ENCODE measurements at regions not wholly inside any gene's neighbourhood (a gene's known extent, or its start where the extent isn't known, plus 50 kb on each side); places are given as distances from the start of the nearest gene placed in this dataset.

DNA sequence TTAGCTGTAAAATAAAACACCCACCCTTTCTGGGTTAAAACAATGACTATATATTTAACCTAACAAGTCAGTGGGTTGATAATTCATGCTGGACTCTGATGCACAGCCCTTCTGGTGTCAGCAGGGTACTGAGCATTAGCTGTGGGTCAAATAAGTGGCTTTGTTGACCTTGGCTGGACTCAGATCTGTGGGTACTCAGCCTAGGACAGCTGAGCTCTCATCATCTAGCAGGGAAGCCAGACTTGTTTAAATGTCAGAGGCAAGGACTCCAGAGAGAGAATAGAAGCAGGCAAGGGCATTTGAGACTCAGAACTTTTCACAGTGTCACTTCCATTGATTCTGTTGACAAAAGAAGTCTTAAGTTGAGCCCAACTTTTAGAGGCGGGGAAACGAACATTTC, 1063.8 kb upstream of the CDH8 start:
- H3K4me1 ChIP-seq (ENCODE audit: control insufficient read depth, low read length): no peaks in the 10 kb centered on the region
- no peaks in the 10 kb centered on the region for H4K20me1 ChIP-seq (ENCODE audit: control insufficient read depth, insufficient read depth, low read depth, low read length)
- no peak overlapping the region for H3K4me3 ChIP-seq (ENCODE audit: low read length)
- H3K27me3 ChIP-seq (ENCODE audit: control insufficient read depth, low read length): no peaks in the 10 kb centered on the region
- no peak for TF ChIP-seq EZH2phosphoT487 (IDR thresholded peaks at IDR 0.05; ENCODE audit: borderline replicate concordance, low read length)
- TF ChIP-seq, protein P1, sequence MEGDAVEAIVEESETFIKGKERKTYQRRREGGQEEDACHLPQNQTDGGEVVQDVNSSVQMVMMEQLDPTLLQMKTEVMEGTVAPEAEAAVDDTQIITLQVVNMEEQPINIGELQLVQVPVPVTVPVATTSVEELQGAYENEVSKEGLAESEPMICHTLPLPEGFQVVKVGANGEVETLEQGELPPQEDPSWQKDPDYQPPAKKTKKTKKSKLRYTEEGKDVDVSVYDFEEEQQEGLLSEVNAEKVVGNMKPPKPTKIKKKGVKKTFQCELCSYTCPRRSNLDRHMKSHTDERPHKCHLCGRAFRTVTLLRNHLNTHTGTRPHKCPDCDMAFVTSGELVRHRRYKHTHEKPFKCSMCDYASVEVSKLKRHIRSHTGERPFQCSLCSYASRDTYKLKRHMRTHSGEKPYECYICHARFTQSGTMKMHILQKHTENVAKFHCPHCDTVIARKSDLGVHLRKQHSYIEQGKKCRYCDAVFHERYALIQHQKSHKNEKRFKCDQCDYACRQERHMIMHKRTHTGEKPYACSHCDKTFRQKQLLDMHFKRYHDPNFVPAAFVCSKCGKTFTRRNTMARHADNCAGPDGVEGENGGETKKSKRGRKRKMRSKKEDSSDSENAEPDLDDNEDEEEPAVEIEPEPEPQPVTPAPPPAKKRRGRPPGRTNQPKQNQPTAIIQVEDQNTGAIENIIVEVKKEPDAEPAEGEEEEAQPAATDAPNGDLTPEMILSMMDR (IDR thresholded peaks at IDR 0.05; ENCODE audit: low read depth, low read length, poor library complexity, severe bottlenecking): no peak
- H3K9me3 ChIP-seq (ENCODE audit: control insufficient read depth, insufficient read depth, low read length): no peaks in the 10 kb centered on the region
- no peaks in the 10 kb centered on the region for H3K36me3 ChIP-seq (ENCODE audit: control insufficient read depth, low read length)
- no peaks in the 10 kb centered on the region for H3K79me2 ChIP-seq (ENCODE audit: control insufficient read depth, low read length)
- H3K4me2 ChIP-seq (ENCODE audit: low read length): no peak overlapping the region
- H3F3A ChIP-seq (ENCODE audit: control insufficient read depth, insufficient read depth): no peaks in the 10 kb centered on the region
- H3K27ac ChIP-seq (ENCODE audit: low read depth, low read length): no peak overlapping the region
- H3K9me2 ChIP-seq (replicated peaks; ENCODE audit: control insufficient read depth, low read length): no peaks in the 10 kb centered on the region

DNA sequence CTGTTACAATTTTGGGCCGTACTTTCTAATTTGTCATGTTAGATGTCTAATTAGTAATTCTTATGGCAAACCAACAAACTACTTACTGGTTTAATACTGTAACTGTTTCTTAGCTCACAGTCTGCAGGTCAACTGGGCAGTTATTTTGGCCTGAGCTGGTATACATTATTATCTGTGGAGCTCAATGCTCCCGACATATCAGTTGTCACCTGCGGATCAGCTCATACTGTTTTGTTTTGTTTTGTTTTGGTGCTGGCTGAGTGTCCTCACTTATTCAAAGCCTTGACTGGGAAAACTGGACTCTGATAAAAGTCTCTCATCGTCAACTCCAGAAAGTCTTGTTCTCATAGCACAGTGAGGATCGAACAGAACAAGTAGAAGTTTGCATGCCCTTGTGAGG, 1060.6 kb upstream of the CDH8 start:
- H4K20me1 ChIP-seq (ENCODE audit: control insufficient read depth, insufficient read depth, low read depth, low read length): no peaks in the 10 kb centered on the region
- no peak overlapping the region for H3K4me3 ChIP-seq (ENCODE audit: low read length)
- no peaks in the 10 kb centered on the region for H3F3A ChIP-seq (ENCODE audit: control insufficient read depth, insufficient read depth)
- no peaks in the 10 kb centered on the region for H3K36me3 ChIP-seq (ENCODE audit: control insufficient read depth, low read length)
- TF ChIP-seq, protein P1 (IDR thresholded peaks at IDR 0.05; ENCODE audit: low read depth, low read length, poor library complexity, severe bottlenecking): no peak
- no peak for TF ChIP-seq EZH2phosphoT487 (IDR thresholded peaks at IDR 0.05; ENCODE audit: borderline replicate concordance, low read length)
- H3K79me2 ChIP-seq (ENCODE audit: control insufficient read depth, low read length): no peaks in the 10 kb centered on the region
- no peak overlapping the region for H3K4me2 ChIP-seq (ENCODE audit: low read length)
- H3K9me3 ChIP-seq (ENCODE audit: control insufficient read depth, insufficient read depth, low read length): no peaks in the 10 kb centered on the region
- no peaks in the 10 kb centered on the region for H3K4me1 ChIP-seq (ENCODE audit: control insufficient read depth, low read length)
- no peaks in the 10 kb centered on the region for H3K9me2 ChIP-seq (replicated peaks; ENCODE audit: control insufficient read depth, low read length)
- H3K27ac ChIP-seq (ENCODE audit: low read depth, low read length): no peak overlapping the region
- no peaks in the 10 kb centered on the region for H3K27me3 ChIP-seq (ENCODE audit: control insufficient read depth, low read length)

DNA sequence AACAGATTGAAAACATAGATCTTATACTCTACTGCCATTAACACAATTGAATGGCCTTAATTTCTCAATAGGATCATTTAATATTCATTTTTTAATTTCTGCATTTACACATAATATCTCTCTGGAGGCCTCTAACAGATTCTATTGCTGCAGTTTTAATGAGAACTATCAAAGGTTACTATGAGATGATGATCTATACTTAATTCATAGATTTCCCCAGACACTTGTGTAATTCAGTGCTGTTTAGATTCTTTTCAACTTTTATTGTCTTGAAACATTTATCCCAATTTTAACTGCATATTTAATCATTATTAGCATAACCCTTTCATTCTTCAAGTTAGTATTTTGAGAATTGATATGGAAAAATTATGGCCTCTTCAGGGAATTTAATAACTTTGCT, 1056.5 kb upstream of the CDH8 start:
- no peaks in the 10 kb centered on the region for H3K9me2 ChIP-seq (replicated peaks; ENCODE audit: control insufficient read depth, low read length)
- TF ChIP-seq EZH2phosphoT487 (IDR thresholded peaks at IDR 0.05; ENCODE audit: borderline replicate concordance, low read length): no peak
- TF ChIP-seq, protein P1 (IDR thresholded peaks at IDR 0.05; ENCODE audit: low read depth, low read length, poor library complexity, severe bottlenecking): no peak
- H4K20me1 ChIP-seq (ENCODE audit: control insufficient read depth, insufficient read depth, low read depth, low read length): no peaks in the 10 kb centered on the region
- H3K4me2 ChIP-seq (ENCODE audit: low read length): no peak overlapping the region
- H3K4me1 ChIP-seq (ENCODE audit: control insufficient read depth, low read length): no peaks in the 10 kb centered on the region
- no peaks in the 10 kb centered on the region for H3K36me3 ChIP-seq (ENCODE audit: control insufficient read depth, low read length)
- no peak overlapping the region for H3K27ac ChIP-seq (ENCODE audit: low read depth, low read length)
- H3K4me3 ChIP-seq (ENCODE audit: low read length): no peak overlapping the region
- H3K9me3 ChIP-seq (ENCODE audit: control insufficient read depth, insufficient read depth, low read length): no peaks in the 10 kb centered on the region
- no peaks in the 10 kb centered on the region for H3K79me2 ChIP-seq (ENCODE audit: control insufficient read depth, low read length)
- no peaks in the 10 kb centered on the region for H3K27me3 ChIP-seq (ENCODE audit: control insufficient read depth, low read length)
- H3F3A ChIP-seq (ENCODE audit: control insufficient read depth, insufficient read depth): no peaks in the 10 kb centered on the region

DNA sequence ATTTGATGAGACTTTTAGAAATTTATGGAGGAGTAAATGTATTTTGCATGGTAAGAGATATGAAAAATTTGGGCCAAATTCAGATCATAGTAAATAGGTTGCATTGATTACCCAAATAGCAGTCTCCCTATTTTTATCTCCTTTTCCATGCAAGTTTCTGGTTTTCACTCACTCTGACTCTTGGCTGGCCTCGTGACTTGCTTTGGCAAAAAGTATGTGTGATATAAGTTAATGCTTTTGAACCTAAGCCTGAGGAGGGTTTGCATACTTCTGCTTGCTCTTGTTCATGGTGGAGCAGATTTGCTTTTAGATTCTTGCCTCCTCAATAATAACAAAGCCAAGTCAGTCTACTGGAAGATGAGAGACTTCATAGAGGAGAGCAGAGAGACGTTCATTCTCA, 1045.9 kb upstream of the CDH8 start:
- H3K79me2 ChIP-seq (ENCODE audit: control insufficient read depth, low read length): no peaks in the 10 kb centered on the region
- no peak overlapping the region for H3K4me2 ChIP-seq (ENCODE audit: low read length)
- TF ChIP-seq, protein P1 (IDR thresholded peaks at IDR 0.05; ENCODE audit: low read depth, low read length, poor library complexity, severe bottlenecking): no peak
- TF ChIP-seq EZH2phosphoT487 (IDR thresholded peaks at IDR 0.05; ENCODE audit: borderline replicate concordance, low read length): no peak
- no peak overlapping the region for H3K4me3 ChIP-seq (ENCODE audit: low read length)
- H3F3A ChIP-seq (ENCODE audit: control insufficient read depth, insufficient read depth): no peaks in the 10 kb centered on the region
- no peaks in the 10 kb centered on the region for H3K27me3 ChIP-seq (ENCODE audit: control insufficient read depth, low read length)
- H3K4me1 ChIP-seq (ENCODE audit: control insufficient read depth, low read length): no peaks in the 10 kb centered on the region
- no peaks in the 10 kb centered on the region for H4K20me1 ChIP-seq (ENCODE audit: control insufficient read depth, insufficient read depth, low read depth, low read length)
- no peak overlapping the region for H3K27ac ChIP-seq (ENCODE audit: low read depth, low read length)
- H3K36me3 ChIP-seq (ENCODE audit: control insufficient read depth, low read length): no peaks in the 10 kb centered on the region
- H3K9me3 ChIP-seq (ENCODE audit: control insufficient read depth, insufficient read depth, low read length): no peaks in the 10 kb centered on the region
- H3K9me2 ChIP-seq (replicated peaks; ENCODE audit: control insufficient read depth, low read length): no peaks in the 10 kb centered on the region

All from DOHH2 (cell line).